ENCODE measurements at regions not wholly inside any gene's neighbourhood (a gene's known extent, or its start where the extent isn't known, plus 50 kb on each side); places are given as distances from the start of the nearest gene placed in this dataset.

- H3F3A ChIP-seq (ENCODE audit: insufficient read depth, low read length) = no peaks in the 10 kb centered on the region
- no peak overlapping the region for H3K9ac ChIP-seq (ENCODE audit: low read length)
- no peak overlapping the region for H3K27ac ChIP-seq (ENCODE audit: low read length)
- no peaks in the 10 kb centered on the region for H3K36me3 ChIP-seq (replicated peaks; ENCODE audit: insufficient read depth, low read length)
- H3K9me2 ChIP-seq (replicated peaks; ENCODE audit: insufficient read depth, low read length) = no peaks in the 10 kb centered on the region
- no peak overlapping the region for H2AFZ ChIP-seq (ENCODE audit: low read length)
- H3K27me3 ChIP-seq (replicated peaks; ENCODE audit: insufficient read depth, low read length) = no peaks in the 10 kb centered on the region
- H4K20me1 ChIP-seq (ENCODE audit: insufficient read depth, low read length) = no peaks in the 10 kb centered on the region
- H3K4me3 ChIP-seq (ENCODE audit: low read length) = no peak overlapping the region
- no peak for DNase-seq
- H3K9me3 ChIP-seq (replicated peaks; ENCODE audit: insufficient read depth, low read length) = no peaks in the 10 kb centered on the region
- H3K4me2 ChIP-seq (ENCODE audit: low read depth, low read length) = no peak overlapping the region
- no peaks in the 10 kb centered on the region for H3K4me1 ChIP-seq (ENCODE audit: low read length)
- no peaks in the 10 kb centered on the region for H3K79me2 ChIP-seq (ENCODE audit: low read length)
- no peak for TF ChIP-seq CTCF (IDR thresholded peaks at IDR 0.05; ENCODE audit: low read length)
- TF ChIP-seq EZH2phosphoT487 (IDR thresholded peaks at IDR 0.05; ENCODE audit: low read length) = no peak
- TF ChIP-seq EZH2 (optimal IDR thresholded peaks at IDR 0.05; ENCODE audit: low read depth, low read length) = no peak
These were observed 573.0 kb upstream of the PCDH15 start for GRCh38 chr10:55374060-55374459.

- Histone ChIP-seq H3K79me2 (ENCODE audit: low read length) (no peaks in the 10 kb centered on the region), H3K9me2 (replicated peaks; ENCODE audit: insufficient read depth, low read length) (no peaks in the 10 kb centered on the region), H4K20me1 (ENCODE audit: insufficient read depth, low read length) (no peaks in the 10 kb centered on the region), H3F3A (ENCODE audit: insufficient read depth, low read length) (no peaks in the 10 kb centered on the region), H3K27me3 (replicated peaks; ENCODE audit: insufficient read depth, low read length) (no peaks in the 10 kb centered on the region), H2AFZ (ENCODE audit: low read length) (no peak overlapping the region), H3K9me3 (replicated peaks; ENCODE audit: insufficient read depth, low read length) (no peaks in the 10 kb centered on the region), H3K36me3 (replicated peaks; ENCODE audit: insufficient read depth, low read length) (no peaks in the 10 kb centered on the region), H3K4me1 (ENCODE audit: low read length) (no peaks in the 10 kb centered on the region), H3K9ac (ENCODE audit: low read length) (no peak overlapping the region), H3K4me2 (ENCODE audit: low read depth, low read length) (no peak overlapping the region), H3K27ac (ENCODE audit: low read length) (no peak overlapping the region), H3K4me3 (ENCODE audit: low read length) (no peak overlapping the region)
- no peak for TF ChIP-seq EZH2phosphoT487 (IDR thresholded peaks at IDR 0.05; ENCODE audit: low read length)
- TF ChIP-seq EZH2 (optimal IDR thresholded peaks at IDR 0.05; ENCODE audit: low read depth, low read length) = no peak
- TF ChIP-seq CTCF (IDR thresholded peaks at IDR 0.05; ENCODE audit: low read length) = no peak
- no peak for DNase-seq
These were observed 568.8 kb upstream of the PCDH15 start for GRCh38 chr10:55369670-55370420.

GRCh38 chr10:55368467-55368866, 567.4 kb upstream of the PCDH15 start:
- no peak overlapping the region for H3K4me2 ChIP-seq (ENCODE audit: low read depth, low read length)
- H3K9ac ChIP-seq (ENCODE audit: low read length) = no peak overlapping the region
- no peak overlapping the region for H3K27ac ChIP-seq (ENCODE audit: low read length)
- no peaks in the 10 kb centered on the region for H3K9me2 ChIP-seq (replicated peaks; ENCODE audit: insufficient read depth, low read length)
- H3K27me3 ChIP-seq (replicated peaks; ENCODE audit: insufficient read depth, low read length) = no peaks in the 10 kb centered on the region
- no peak for DNase-seq
- no peak for TF ChIP-seq CTCF (IDR thresholded peaks at IDR 0.05; ENCODE audit: low read length)
- no peak for TF ChIP-seq EZH2phosphoT487 (IDR thresholded peaks at IDR 0.05; ENCODE audit: low read length)
- no peak for TF ChIP-seq EZH2 (optimal IDR thresholded peaks at IDR 0.05; ENCODE audit: low read depth, low read length)
- H3K4me3 ChIP-seq (ENCODE audit: low read length) = no peak overlapping the region
- H2AFZ ChIP-seq (ENCODE audit: low read length) = no peak overlapping the region
- H3K36me3 ChIP-seq (replicated peaks; ENCODE audit: insufficient read depth, low read length) = no peaks in the 10 kb centered on the region
- no peaks in the 10 kb centered on the region for H3K9me3 ChIP-seq (replicated peaks; ENCODE audit: insufficient read depth, low read length)
- no peaks in the 10 kb centered on the region for H3F3A ChIP-seq (ENCODE audit: insufficient read depth, low read length)
- H3K4me1 ChIP-seq (ENCODE audit: low read length) = no peaks in the 10 kb centered on the region
- no peaks in the 10 kb centered on the region for H3K79me2 ChIP-seq (ENCODE audit: low read length)
- no peaks in the 10 kb centered on the region for H4K20me1 ChIP-seq (ENCODE audit: insufficient read depth, low read length)
